HG03342 (cell line): ENCODE measurements at regions not wholly inside any gene's neighbourhood (a gene's known extent, or its start where the extent isn't known, plus 50 kb on each side); places are given as distances from the start of the nearest gene placed in this dataset.

Source experiments
- ATAC-seq: cut with Tn5 transposase; IDR thresholded peaks from one replicate; pipeline ENCODE4 v1.9.1; 2021; ENCODE audit warnings: mild to moderate bottlenecking, moderate library complexity; ENCODE audit not compliant: unreplicated experiment

DNA sequence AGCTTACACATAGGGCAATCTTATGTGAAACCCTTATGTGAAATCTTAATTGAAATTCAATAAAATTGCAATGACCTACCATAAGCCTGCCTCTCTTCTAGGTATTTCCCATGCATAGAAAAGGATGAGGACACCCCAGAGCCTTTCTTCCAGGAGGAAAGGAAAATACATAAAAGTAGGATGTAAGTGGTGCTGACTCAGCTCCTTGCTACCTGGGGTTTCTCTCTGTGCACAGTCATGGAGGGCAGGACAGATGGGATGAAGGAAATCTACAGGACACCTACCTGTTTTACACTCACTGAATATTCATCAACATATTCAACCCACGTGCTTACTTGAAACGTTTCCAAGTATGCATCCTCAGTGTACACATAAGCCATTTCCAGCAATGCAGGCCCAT, 1299.2 kb upstream of the SLC10A2 start:
- no peak for ATAC-seq

DNA sequence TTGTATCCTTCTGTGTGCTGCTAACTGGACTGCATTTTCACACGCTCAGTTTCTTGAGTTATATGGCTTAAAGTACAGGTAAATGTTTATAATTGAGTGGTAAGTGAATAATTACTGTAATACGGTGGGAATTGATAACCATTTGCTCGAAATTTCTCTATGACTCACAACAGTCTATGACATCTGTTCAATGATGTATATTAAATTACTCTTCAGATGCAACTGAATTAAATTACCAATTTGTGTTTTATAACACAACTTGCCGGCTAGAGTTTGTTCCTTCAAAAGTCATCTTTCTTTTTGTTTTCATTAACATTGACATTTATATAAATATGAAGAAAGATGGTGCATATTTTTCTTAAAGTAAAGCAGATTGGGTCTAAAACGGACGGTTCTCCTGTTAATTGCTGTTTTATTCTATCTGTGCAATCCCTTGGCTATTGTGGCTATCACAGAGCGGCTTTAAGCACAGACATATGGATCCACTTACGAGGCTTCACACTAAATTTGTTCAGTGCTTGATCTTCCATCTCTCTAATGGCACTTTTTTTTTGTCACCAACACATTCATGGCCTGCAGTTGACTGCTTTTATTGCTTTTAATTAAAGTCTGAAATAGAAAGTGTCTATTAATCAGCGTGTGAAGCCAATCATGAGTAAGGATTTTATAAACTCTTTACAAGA, 1291.6 kb upstream of the SLC10A2 start:
- ATAC-seq: no peak

DNA sequence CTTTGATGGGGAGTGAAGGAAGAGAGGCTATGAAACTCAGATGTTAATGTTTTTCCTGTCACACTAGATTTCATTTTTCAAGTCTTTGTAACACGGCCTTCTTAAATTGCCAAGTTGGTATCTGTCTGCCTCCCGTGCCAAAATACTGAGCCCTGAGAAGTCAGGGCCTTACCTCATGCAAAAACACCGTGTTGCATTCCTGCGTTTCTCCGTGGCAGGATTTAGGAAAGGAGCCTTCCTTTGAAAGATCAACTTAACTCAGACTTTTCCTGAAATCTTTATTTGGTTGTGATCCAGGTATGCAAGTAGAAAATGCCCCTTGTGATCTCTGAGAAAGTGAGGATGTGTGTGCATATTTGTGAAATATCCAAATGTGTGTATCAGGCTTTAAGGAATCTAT, 1291.0 kb upstream of the SLC10A2 start:
- no peak for ATAC-seq

DNA sequence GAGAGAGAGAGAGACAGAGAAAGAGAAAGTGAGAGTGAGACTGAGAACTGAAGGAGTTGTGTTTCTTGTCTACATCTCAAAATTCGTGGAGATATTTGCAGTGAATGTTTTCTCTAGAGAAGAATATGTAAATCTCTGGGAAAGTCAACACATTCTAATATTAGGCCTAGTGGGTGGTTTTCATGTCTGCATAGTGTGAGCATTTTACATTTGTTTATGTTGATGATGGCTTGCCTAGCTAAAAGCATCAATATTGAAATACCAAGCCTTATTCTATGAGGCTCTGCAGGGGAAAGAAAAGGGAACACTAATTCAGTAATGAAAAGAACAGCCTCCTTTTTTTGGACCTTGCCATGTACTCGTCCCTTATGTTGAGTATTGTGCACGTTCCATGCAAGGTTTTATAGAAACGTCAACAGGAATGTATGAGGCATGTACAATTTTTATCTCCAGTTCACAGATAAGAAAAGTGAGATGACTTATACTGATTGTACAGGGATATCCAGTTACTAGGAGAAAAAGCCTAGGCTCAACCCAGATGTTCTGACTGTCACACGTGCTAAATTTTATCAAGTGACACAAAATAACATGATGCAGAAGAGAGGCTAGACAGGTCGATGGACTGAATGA, 1288.9 kb upstream of the SLC10A2 start:
- ATAC-seq: no peak

DNA sequence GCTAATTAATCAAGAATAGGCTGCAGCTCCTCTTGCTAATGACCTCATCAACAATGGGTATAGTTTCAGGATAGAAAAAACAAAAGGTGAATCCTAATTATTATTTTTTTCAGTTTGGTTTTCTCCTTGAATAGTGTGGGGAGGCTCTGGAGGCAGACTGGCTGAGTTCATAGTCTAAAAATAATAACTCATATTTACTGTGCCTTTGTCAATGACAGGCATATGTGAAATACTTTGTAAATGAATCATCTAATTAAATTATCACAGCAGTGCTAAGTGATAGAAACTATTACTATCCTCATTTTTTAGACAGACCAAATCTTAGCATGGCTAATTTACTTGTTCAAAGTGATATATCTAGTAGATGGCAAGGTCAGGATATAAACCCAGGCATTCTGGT, 1261.0 kb upstream of the SLC10A2 start:
- no peak for ATAC-seq

DNA sequence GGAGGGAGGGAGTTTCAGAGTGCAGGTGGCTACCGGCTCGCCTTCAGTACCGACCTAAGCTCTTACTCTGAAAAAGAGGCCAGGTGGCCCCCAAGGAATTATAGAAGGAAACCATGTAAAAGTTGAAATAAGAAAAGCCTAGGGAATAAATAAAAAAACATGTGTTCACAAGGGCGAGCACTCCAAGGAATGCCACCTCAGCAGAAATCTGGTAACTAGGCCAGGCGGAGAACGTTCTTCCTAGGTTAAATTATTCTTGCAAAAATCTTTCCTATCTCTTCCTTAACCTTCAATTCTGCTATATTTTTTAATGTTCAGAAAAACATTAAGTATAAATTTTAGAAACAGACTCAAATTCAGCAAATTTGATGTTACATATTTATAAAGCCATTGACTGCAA, 1260.3 kb upstream of the SLC10A2 start:
- no peak for ATAC-seq

DNA sequence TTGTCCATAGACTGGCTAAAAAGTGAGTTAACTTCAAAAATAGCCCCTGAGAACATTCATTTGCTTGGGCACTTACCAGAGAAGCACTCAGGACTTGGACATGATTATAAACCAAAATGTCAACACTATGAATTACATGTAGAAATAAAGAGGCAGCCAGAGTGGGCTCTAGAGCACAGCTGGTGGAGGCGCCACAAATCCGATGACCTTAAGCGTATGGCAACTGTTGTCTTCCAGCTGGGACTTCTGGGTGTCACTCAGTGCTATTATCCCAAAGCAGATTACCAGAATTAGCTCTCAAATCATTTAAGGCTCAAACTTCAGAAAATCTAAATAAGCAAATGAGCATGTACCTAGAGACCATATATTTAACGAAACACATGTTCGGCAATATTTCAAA, 1255.5 kb upstream of the SLC10A2 start:
- ATAC-seq: no peak

DNA sequence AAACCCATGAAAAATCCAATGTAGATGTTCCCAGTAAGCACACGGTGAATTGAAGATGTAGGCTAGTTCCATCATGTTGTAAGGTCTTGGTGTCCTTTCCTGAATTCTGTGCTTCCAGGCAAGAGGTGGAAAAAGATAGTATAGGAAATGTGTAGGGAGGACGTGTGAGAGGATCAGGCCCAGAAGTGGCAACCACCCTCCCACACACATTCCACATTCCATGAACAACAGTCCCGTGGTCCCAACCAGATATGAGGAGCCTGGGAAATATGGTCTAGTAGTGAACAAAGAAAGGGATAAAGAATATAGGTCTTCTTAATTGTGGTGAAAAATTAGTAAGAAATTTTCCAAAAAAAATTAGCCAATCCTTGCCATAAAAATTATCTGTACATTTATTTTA, 1254.2 kb upstream of the SLC10A2 start:
- ATAC-seq: no peak

DNA sequence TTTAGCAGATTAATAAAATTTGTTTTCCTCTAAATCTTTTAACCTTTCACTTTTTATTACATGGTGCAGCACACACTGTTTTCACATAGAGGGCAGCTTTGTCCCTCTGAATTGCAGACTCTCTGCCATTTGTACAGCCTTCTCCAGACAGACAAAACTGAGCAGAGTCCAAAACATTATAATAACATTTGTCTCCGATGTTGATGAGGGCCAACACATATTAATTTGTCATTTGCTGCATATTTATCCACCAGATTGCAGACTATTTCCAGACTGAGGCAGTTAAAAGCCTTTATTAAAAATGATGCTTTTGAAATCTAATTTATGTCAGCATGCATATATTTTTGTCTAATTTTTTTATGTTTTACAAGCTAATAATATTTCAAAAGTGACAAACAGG, 1251.9 kb upstream of the SLC10A2 start:
- no peak for ATAC-seq

DNA sequence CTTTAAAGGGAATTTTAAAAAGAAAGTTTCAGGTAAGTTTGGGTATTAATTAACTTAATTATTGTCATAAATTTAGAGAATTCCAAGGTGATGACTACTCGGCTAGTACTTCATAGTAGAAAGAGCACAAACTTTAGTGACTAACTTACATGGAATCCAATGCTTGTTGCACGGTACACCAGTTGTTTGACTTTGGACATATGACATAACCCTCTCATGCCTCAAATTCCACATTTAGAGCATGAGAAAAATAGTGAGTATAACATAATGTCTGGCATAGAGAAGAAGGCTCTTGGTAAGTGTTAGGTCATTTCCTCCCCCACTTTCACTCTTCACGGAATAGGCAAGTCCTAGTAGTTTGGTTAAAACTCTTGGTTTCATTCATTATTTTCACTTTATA, 1249.4 kb upstream of the SLC10A2 start:
- no peak for ATAC-seq

DNA sequence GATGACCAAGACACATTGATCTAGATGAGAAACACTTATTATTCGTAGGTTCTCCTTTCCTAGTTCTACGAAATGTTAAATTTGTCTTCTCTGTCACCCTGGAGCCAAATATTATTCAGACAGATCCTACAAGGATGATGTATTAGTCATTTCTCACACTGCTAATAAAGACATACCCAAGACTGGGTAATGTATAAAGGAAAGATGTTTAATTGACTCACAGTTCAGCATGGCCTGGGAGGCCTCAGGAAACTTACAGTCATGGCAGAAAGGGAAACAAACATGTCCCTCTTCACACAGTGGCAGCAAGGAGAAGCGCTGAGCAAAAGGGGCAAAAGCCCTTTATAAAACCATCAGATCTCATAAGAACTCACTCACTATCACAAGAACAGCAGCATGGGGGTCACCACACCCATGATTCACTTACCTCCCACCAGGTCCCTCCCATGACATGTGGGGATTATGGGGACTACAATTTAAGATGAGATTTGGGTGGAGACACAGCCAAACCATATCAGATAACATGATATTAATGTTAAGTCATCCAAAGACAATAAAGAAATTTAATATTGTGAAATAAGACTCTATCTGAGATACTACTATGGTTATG, 1248.8 kb upstream of the SLC10A2 start:
- ATAC-seq: no peak

DNA sequence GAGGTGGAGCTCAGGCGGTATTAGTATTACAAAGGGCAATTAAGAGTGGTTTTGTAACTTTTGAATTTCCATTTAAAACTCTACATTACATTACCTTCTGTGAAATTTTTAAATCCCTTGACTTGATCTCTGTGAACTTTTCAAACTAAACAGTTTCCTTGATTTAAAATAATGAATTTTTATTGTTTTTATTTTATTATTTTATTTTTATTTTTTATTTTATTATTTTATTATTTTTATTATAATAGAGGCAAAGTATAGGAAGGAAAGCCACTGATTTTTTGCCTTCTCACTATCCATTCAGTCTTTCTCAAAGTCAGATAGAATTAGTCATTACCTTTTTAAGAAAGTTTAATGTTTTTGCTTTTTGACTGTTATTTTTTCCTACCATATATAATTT, 1248.1 kb upstream of the SLC10A2 start:
- ATAC-seq: no peak

DNA sequence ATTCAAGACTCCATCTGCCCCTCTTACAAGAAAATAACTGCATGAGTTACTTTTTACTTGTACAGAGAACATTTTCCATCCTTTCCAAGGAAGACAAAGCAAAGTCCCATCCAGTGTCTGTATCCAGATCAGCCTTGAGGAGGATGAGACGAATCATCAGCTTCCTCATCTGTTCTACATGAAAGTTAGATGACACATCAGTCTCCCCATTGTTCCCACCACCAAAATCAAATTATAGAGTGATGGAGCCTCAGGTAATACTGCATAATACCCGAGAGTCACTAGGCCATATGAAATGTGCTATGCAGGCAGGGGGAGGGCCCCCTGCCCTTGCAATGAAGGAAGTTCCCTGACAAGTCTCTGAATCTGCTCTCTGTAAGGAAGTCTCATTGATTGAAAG, 1244.6 kb upstream of the SLC10A2 start:
- no peak for ATAC-seq

DNA sequence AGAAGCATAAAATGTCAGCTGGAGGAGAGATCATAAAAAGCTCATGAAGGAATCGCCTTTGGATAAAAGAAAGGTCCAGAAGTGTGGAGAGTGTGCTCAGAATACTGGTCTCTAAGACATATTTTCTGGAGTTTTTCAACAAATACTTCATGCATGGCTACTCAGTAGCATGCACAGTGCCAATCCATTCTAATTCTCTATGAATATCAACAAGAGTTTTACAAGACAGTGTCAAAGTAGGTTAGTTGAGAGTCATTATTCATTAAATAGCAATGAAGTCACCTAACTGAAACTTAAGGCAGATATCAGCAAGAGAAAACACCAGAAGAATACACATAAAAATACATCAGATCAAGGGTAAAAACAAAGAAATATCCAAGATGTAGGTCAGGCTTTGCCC, 1243.2 kb upstream of the SLC10A2 start:
- no peak for ATAC-seq

DNA sequence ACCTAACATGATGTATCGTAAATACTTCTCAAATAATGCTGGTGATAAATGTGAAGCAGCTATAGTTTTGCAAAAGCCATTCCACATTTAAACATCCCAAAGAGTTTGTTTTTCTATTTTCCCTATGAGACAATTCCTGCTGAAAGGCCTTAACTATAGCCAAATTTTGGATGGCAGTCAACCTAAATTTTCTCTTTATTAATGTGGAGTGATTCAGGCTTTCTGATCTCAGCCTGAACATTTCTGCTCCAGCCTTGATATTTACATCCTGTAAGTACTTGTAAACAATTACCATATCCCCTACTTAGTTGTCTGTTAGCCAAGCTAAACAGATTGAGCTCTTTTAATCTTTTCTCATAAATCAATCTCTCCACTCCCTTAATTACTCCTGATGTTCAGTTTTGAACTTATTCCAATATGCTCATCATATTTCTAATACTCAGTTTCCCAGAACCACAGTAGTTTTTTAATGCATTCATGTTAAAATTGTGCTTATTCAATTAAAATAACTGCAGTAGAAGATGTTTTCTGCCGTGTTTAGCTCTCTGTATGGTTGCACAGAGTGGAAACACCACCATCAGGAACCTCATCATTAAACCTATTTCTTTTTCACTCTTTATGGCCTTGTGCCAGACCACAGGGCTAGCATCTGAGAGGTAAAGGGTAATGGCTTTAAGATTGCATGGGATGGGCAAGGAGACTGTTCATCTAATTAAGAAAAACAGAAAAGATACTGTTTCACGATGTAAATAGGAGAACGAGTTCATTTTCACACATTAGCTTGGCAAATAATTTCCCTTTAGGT, 1235.2 kb upstream of the SLC10A2 start:
- no peak for ATAC-seq

DNA sequence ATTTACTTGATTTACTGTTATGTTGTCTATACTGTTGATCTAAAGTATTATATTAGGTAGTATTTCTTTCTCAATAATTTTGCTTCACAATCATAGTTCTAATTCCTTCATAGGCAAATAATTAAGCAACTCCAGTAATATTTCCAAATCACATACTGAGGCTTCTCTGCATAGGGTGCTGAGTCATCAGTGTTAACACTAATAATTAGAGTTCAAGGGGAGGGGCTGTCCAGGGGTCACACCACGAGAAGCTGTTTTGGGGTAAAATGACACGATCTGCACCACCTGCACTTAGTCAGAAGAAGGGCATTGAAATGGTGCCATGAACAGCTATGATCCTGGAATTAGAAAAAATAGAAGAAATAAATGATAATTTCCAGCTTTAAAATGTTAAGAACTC, 1230.9 kb upstream of the SLC10A2 start:
- no peak for ATAC-seq

DNA sequence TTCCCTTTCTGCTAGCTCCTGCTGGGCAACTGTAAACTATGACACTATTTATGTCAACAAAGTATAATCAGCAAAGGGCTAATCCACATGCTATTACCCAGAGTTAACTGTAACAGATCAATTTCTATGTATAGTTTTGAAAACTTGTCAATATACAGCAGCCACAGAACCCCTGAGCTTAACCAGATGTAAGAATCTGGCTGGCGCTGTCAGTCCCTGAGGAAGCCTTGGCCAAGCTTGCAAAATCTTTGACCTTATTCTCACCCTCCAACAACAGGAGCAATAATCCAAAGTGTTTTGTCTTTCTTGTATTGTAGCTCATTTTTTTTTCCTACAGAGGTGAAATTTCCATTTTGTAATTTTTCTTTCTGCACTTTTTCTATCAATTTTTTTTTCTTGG, 1230.1 kb upstream of the SLC10A2 start:
- ATAC-seq: no peak

DNA sequence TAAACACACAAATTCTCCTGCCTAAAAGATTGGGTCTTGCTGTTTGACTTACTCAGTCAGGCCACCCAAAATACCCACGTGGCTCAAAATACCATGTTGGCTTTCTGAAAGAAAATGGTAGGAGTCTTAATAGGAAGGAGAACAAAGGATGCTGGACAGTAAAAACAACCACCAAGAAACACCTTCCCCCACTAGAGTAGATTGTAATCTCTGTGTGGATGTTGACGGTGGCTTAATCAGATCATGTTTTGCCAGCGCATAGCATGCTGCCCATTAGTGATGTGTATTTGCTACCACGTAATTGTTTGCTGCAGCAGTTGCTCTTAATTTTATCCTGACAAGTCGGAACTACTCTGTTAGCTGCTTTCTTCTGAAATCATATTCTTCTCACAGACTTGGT, 1229.3 kb upstream of the SLC10A2 start:
- ATAC-seq: no peak

DNA sequence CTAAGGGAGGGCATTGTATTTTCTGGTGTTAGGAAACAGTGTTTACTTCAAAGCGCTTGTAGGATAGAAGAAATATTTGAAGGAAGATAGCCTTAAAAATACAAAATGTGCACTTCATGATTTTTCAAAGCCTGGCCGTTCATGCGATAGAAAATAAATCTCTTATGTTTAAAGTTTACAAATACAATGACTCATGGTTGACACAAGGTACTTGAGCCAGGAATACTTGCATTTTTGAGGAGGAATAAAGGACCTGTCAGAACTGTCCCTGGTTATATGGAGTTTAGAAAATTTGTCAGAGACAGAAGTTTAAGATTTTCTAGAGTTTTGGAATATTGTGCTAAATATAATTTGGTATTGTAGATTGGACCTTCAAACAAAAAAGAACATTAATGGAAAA, 1223.2 kb upstream of the SLC10A2 start:
- ATAC-seq: no peak

DNA sequence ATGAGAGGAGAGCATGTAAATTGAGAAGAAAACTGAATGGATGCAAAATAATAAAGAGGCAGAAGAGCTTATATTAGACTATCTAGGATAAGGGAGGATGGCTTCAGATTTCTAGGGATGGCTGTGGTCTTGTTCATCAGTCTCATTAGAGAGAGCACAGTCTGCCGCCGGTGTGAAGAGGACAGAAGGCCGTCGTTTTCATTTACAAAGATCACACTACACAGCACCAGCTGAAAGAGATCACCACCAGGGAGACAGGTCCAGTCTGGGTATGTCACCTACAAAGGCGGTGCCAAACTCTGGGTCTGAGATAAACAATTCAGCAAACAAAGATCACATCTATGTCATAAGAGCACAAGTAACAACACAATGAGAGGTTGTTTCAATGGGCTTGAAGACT, 1222.3 kb upstream of the SLC10A2 start:
- ATAC-seq: no peak

DNA sequence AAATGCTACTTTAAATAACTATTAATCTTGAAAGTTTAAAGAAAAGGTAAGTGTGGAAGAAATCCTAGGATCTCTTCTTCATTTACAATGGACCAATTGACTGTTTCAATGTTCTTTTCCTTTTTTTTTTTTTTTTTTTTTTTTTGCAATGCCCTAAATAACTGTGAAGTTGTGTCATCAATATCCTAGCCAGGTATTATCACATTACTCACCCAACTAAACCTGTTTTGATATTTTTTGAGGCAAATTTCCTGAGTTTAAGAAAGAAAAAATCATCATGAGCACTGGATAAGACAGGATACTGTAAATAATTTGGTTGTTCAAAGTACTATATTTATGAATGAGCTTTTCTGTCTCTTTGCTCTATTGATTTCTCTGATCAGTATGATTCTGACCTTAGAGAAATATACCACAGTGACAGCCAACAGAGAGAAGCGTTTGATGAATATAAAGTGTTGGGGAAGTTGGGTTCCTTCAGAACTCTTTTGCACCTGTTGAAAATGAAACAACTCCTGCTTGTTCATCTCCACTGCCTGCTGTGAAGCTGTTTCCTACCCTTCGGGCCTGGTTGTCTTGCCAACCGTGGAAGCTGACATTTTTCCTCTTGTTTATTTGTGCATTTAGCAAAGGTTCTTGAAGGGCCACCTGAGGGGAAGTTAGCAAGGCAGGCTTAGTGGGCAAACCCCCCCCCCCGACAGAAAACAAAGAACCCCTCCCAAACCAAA, 1220.5 kb upstream of the SLC10A2 start:
- no peak for ATAC-seq
